ENCODE measurements at regions not wholly inside any gene's neighbourhood (a gene's known extent, or its start where the extent isn't known, plus 50 kb on each side); places are given as distances from the start of the nearest gene placed in this dataset.
A peak's percentile ranks its signal among the peaks of the same experiment; 100 is the strongest.

GRCh38 chr1:184162281-184162680 lies 110.8 kb downstream of the TSEN15 start:
- TF ChIP-seq, protein P1, sequence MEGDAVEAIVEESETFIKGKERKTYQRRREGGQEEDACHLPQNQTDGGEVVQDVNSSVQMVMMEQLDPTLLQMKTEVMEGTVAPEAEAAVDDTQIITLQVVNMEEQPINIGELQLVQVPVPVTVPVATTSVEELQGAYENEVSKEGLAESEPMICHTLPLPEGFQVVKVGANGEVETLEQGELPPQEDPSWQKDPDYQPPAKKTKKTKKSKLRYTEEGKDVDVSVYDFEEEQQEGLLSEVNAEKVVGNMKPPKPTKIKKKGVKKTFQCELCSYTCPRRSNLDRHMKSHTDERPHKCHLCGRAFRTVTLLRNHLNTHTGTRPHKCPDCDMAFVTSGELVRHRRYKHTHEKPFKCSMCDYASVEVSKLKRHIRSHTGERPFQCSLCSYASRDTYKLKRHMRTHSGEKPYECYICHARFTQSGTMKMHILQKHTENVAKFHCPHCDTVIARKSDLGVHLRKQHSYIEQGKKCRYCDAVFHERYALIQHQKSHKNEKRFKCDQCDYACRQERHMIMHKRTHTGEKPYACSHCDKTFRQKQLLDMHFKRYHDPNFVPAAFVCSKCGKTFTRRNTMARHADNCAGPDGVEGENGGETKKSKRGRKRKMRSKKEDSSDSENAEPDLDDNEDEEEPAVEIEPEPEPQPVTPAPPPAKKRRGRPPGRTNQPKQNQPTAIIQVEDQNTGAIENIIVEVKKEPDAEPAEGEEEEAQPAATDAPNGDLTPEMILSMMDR (IDR thresholded peaks at IDR 0.05; ENCODE audit: control extremely low read depth, extremely low read depth) = no peak
- no peak for DNase-seq
- no peak overlapping the region for H3K4me3 ChIP-seq
- H3K27me3 ChIP-seq (ENCODE audit: control insufficient read depth in 3 of 3, insufficient read depth in 3 of 3, low read length in 2 of 3) = no peaks in the 10 kb centered on the region
- ATAC-seq (ENCODE audit: insufficient read depth, low FRiP score) = no peak
- 68 to 69% methylated on average over 9 of the region's 9 CpGs for WGBS, 2 donors
- H3K36me3 ChIP-seq (ENCODE audit: control insufficient read depth in 4 of 4, insufficient read depth in 4 of 4, low read length in 4 of 4) = no peaks in the 10 kb centered on the region
- no peak overlapping the region for H3K27ac ChIP-seq (ENCODE audit: low read depth in 1 of 2, low read length in 1 of 2)
- H3K9me3 ChIP-seq (ENCODE audit: control insufficient read depth in 4 of 4, insufficient read depth in 3 of 4, low read length in 3 of 4) = peaks cover 0 to 3% (median 0%) of the 10 kb centered on the region in 4 donors
- no peak overlapping the region for H3K9ac ChIP-seq (ENCODE audit: insufficient read depth in 1 of 2, low read length in 2 of 2)
- H3K4me1 ChIP-seq (ENCODE audit: control insufficient read depth in 5 of 5, insufficient read depth in 5 of 5, low read length in 5 of 5) = peaks cover 0 to 16% (median 0%) of the 10 kb centered on the region in 5 donors

DNA sequence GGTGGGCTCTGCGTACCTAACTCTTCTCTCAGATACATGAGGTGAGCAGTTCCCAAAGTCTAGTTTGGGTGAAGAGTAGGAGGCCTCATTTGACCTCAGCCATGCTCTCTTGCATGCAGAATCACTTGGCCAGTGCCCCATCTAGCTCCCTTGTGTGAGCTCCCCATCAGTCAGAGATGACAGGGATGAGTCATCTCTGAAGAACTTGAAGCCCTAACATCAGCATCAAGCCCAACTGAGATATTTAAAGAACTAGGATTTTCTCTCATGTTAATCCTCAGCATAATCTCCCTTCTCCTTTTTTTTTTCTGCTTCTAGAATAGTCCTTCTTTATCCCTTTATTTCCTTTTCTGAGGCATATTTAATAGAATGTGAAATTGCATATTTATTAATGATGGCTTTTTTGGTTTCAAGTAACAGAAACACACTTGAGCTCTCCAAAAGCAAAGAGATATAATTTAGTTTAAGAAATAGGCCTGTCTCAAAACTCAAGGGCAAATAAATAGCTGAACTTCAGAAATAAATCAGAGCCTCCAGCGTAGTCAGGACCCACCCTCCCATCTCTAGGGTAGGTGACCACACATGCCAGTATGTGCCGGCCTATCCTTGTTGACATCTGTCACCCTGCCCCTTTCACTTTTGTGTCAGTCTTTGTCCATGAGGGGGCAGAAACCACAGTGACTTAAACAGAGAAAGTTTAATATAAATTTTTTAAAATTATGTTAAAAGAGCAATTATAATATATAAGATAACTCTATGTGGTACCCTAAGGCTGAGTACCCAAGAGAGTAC lies 112.3 kb downstream of the TSEN15 start:
- ATAC-seq (ENCODE audit: insufficient read depth, low FRiP score) (peak; percentile 35), DNase-seq (no peak)
- Histone ChIP-seq H3K27ac (ENCODE audit: low read depth in 1 of 2, low read length in 1 of 2) (no peak overlapping the region), H3K4me3 (no peak overlapping the region), H3K9ac (ENCODE audit: insufficient read depth in 1 of 2, low read length in 2 of 2) (no peak overlapping the region), H3K27me3 (ENCODE audit: control insufficient read depth in 3 of 3, insufficient read depth in 3 of 3, low read length in 2 of 3) (no peaks in the 10 kb centered on the region), H3K9me3 (ENCODE audit: control insufficient read depth in 4 of 4, insufficient read depth in 3 of 4, low read length in 3 of 4) (peaks cover 0 to 3% (median 0%) of the 10 kb centered on the region in 4 donors), H3K36me3 (ENCODE audit: control insufficient read depth in 4 of 4, insufficient read depth in 4 of 4, low read length in 4 of 4) (no peaks in the 10 kb centered on the region), H3K4me1 (ENCODE audit: control insufficient read depth in 5 of 5, insufficient read depth in 5 of 5, low read length in 5 of 5) (peaks cover 0 to 16% (median 0%) of the 10 kb centered on the region in 5 donors)
- WGBS, 2 donors = 67 to 76% methylated on average over 3 of the region's 3 CpGs
- TF ChIP-seq, protein P1 (IDR thresholded peaks at IDR 0.05; ENCODE audit: control extremely low read depth, extremely low read depth) = no peak

GRCh38 chr1:184164536-184164935 lies 113.0 kb downstream of the TSEN15 start:
- no peak overlapping the region for H3K4me3 ChIP-seq
- TF ChIP-seq, protein P1 (IDR thresholded peaks at IDR 0.05; ENCODE audit: control extremely low read depth, extremely low read depth) = no peak
- H3K9me3 ChIP-seq (ENCODE audit: control insufficient read depth in 4 of 4, insufficient read depth in 3 of 4, low read length in 3 of 4) = peaks cover 0 to 3% (median 0%) of the 10 kb centered on the region in 4 donors
- H3K27ac ChIP-seq (ENCODE audit: low read depth in 1 of 2, low read length in 1 of 2) = no peak overlapping the region
- no peak for DNase-seq
- H3K36me3 ChIP-seq (ENCODE audit: control insufficient read depth in 4 of 4, insufficient read depth in 4 of 4, low read length in 4 of 4) = no peaks in the 10 kb centered on the region
- H3K4me1 ChIP-seq (ENCODE audit: control insufficient read depth in 5 of 5, insufficient read depth in 5 of 5, low read length in 5 of 5) = peaks cover 0 to 16% (median 0%) of the 10 kb centered on the region in 5 donors
- WGBS, 2 donors = 82 to 100% methylated on average over 1 of the region's 1 CpG
- H3K9ac ChIP-seq (ENCODE audit: insufficient read depth in 1 of 2, low read length in 2 of 2) = no peak overlapping the region
- no peak for ATAC-seq (ENCODE audit: insufficient read depth, low FRiP score)
- H3K27me3 ChIP-seq (ENCODE audit: control insufficient read depth in 3 of 3, insufficient read depth in 3 of 3, low read length in 2 of 3) = no peaks in the 10 kb centered on the region
